Kidney epithelial cell (primary cell): ENCODE measurements at regions not wholly inside any gene's neighbourhood (a gene's known extent, or its start where the extent isn't known, plus 50 kb on each side); places are given as distances from the start of the nearest gene placed in this dataset.
A peak's percentile ranks its signal among the peaks of the same experiment; 100 is the strongest.

Source experiments
- DNase-seq: peaks from one replicate; pipeline ENCODE4 v3.0.0-alpha.2; 2010; ENCODE audit warnings: low read depth
- H3K27me3 ChIP-seq: 2 replicates; pipeline ENCODE4 v1.6.0; 2011; ENCODE audit warnings: low read length; ENCODE audit not compliant: control insufficient read depth, insufficient read depth
- H3K36me3 ChIP-seq: 2 replicates; pipeline ENCODE4 v1.5.1; 2011; ENCODE audit warnings: low read length; ENCODE audit not compliant: control insufficient read depth, insufficient read depth
- H3K4me3 ChIP-seq: 2 replicates; pipeline ENCODE4 v1.5.1; 2011; ENCODE audit warnings: low read depth, mild to moderate bottlenecking, control low read depth, low read length
- TF ChIP-seq, protein P1 (sequence below): IDR thresholded peaks from 2 replicates; pipeline ENCODE4 v1.5.1; 2011; ENCODE audit warnings: mild to moderate bottlenecking, moderate library complexity, low read length, control low read depth, inconsistent platforms; ENCODE audit not compliant: insufficient read depth, poor library complexity, severe bottlenecking

DNA sequence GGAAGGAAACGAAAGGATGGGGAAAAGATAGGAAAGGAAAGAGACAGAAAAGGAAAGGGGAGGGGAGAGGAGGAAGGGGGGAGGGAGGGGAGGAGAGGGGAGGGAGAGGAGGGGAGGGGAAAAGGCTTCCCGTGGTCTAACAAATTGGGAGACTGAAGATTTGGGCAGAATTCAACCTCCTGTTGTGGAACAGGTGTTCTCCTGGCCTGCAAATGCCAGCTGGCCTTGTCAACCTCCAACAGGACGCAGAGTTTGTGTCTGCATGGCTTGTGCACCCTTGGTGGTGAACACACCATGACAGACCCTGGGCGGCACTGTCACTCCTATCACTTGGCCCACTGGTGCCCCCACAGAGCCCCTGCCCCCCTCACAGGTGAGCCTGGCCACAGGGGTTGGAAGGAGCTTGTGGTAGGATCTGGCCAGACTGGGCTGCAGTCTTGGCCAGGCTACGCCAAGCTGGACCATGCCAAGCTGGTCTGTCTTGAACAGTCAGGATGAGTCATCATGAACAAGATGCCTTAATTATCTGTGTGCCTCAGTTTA, 321.6 kb downstream of the BCL11B start:
- DNase-seq, result no peak

GRCh38 chr14:98951031-98951430, 321.0 kb downstream of the BCL11B start:
- TF ChIP-seq, protein P1, sequence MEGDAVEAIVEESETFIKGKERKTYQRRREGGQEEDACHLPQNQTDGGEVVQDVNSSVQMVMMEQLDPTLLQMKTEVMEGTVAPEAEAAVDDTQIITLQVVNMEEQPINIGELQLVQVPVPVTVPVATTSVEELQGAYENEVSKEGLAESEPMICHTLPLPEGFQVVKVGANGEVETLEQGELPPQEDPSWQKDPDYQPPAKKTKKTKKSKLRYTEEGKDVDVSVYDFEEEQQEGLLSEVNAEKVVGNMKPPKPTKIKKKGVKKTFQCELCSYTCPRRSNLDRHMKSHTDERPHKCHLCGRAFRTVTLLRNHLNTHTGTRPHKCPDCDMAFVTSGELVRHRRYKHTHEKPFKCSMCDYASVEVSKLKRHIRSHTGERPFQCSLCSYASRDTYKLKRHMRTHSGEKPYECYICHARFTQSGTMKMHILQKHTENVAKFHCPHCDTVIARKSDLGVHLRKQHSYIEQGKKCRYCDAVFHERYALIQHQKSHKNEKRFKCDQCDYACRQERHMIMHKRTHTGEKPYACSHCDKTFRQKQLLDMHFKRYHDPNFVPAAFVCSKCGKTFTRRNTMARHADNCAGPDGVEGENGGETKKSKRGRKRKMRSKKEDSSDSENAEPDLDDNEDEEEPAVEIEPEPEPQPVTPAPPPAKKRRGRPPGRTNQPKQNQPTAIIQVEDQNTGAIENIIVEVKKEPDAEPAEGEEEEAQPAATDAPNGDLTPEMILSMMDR, result no peak
- Histone ChIP-seq H3K4me3 (no peak overlapping the region), H3K27me3 (no peaks in the 10 kb centered on the region), H3K36me3 (no peaks in the 10 kb centered on the region)
- DNase-seq, result no peak

More for the DNA sequence above, 321.6 kb downstream of the BCL11B start:
- no peaks in the 10 kb centered on the region for H3K27me3 ChIP-seq
- H3K36me3 ChIP-seq, result no peaks in the 10 kb centered on the region
- TF ChIP-seq, protein P1, result no peak
- H3K4me3 ChIP-seq, result no peak overlapping the region

- H3K4me3 ChIP-seq, result no peak overlapping the region
- H3K27me3 ChIP-seq, result no peaks in the 10 kb centered on the region
- H3K36me3 ChIP-seq, result no peaks in the 10 kb centered on the region
- no peak for DNase-seq
- TF ChIP-seq, protein P1, result no peak
Measured at GRCh38 chr14:98951521-98952152, 320.4 kb downstream of the BCL11B start.

DNA sequence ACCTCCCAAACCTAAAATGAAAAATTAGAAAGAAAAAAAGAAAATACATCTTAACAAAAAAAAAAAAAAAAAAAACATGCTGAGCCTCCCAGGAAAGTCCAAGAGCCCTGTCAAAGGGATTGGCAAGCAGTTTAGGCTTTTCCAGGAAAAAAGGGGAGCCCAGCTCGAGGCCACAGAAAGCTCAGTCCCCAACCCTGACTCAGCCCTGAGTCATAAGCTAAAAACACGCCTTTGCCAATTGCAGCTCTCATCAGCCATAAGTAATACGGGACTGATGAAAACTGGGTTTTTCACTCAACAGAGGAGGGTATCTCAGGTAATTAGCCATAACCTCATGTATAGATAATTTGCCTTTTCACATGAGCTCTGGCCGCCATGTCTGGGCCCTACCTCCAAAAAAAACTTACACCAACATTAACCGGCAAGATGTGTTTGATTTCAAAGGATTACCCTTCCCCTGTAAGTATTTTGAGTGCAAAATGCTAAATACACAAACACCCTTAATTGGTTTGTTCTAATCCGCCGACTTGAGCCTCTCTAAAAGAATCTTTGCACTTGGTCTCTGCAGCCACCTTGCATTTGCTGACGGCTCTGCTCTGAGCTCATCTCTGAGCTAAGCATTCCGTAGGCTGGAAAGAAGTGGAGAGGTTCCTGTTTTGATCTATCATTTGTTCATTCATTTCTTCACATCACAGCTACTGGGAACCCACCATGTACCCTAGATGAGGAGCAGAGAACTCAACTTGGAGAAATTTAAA, 319.2 kb downstream of the BCL11B start:
- DNase-seq, result peak; percentile 34

GRCh38 chr14:98953551-98954348, 318.2 kb downstream of the BCL11B start:
- Histone ChIP-seq H3K4me3 (no peak overlapping the region), H3K27me3 (no peaks in the 10 kb centered on the region), H3K36me3 (no peaks in the 10 kb centered on the region)
- no peak for DNase-seq
- TF ChIP-seq, protein P1, result no peak

More for the DNA sequence above, 319.2 kb downstream of the BCL11B start:
- Histone ChIP-seq H3K36me3 (no peaks in the 10 kb centered on the region), H3K27me3 (no peaks in the 10 kb centered on the region), H3K4me3 (no peak overlapping the region)
- TF ChIP-seq, protein P1, result no peak
